Mucosa of rectum (tissue), 2 donors: ENCODE measurements at regions not wholly inside any gene's neighbourhood (a gene's known extent, or its start where the extent isn't known, plus 50 kb on each side); places are given as distances from the start of the nearest gene placed in this dataset.
"Not testable (repeated sequence)": the region's sequence is repeated elsewhere in the genome, so short reads cannot be mapped to it uniquely, and the experiment has no call there.

Experiments
- H3K27ac ChIP-seq, 2 donors: one replicate each; pipeline ENCODE4 v1.7.0; 2013; ENCODE audit warnings: inconsistent platforms in 2 of 2, low read depth in 2 of 2, low read length in 2 of 2
- H3K27me3 ChIP-seq, 2 donors: one replicate each; pipeline ENCODE4 v1.7.0; 2013; ENCODE audit warnings: low read length in 2 of 2; ENCODE audit not compliant: control insufficient read depth in 2 of 2, insufficient read depth in 2 of 2
- H3K36me3 ChIP-seq, 2 donors: one replicate each; pipeline ENCODE4 v1.7.0; 2013; ENCODE audit warnings: low read length in 2 of 2; ENCODE audit not compliant: control insufficient read depth in 2 of 2, insufficient read depth in 2 of 2
- H3K4me1 ChIP-seq, 2 donors: one replicate each; pipeline ENCODE4 v1.7.0; 2013; ENCODE audit warnings: low read length in 2 of 2, mild to moderate bottlenecking in 1 of 2; ENCODE audit not compliant: control insufficient read depth in 2 of 2, insufficient read depth in 2 of 2
- H3K4me3 ChIP-seq, 2 donors: one replicate each; pipeline ENCODE4 v1.7.0; 2013; ENCODE audit warnings: low read length in 2 of 2
- H3K9ac ChIP-seq, 2 donors: one replicate each; pipeline ENCODE4 v1.7.0; 2013; ENCODE audit warnings: low read length in 2 of 2, low read depth in 1 of 2, mild to moderate bottlenecking in 1 of 2
- H3K9me3 ChIP-seq, 2 donors: one replicate each; pipeline ENCODE4 v1.7.0; 2013; ENCODE audit warnings: low read length in 2 of 2; ENCODE audit not compliant: control insufficient read depth in 2 of 2
- donor health status: healthy.
- donor health status: Normal muscosa, but diverticular disease.

DNA sequence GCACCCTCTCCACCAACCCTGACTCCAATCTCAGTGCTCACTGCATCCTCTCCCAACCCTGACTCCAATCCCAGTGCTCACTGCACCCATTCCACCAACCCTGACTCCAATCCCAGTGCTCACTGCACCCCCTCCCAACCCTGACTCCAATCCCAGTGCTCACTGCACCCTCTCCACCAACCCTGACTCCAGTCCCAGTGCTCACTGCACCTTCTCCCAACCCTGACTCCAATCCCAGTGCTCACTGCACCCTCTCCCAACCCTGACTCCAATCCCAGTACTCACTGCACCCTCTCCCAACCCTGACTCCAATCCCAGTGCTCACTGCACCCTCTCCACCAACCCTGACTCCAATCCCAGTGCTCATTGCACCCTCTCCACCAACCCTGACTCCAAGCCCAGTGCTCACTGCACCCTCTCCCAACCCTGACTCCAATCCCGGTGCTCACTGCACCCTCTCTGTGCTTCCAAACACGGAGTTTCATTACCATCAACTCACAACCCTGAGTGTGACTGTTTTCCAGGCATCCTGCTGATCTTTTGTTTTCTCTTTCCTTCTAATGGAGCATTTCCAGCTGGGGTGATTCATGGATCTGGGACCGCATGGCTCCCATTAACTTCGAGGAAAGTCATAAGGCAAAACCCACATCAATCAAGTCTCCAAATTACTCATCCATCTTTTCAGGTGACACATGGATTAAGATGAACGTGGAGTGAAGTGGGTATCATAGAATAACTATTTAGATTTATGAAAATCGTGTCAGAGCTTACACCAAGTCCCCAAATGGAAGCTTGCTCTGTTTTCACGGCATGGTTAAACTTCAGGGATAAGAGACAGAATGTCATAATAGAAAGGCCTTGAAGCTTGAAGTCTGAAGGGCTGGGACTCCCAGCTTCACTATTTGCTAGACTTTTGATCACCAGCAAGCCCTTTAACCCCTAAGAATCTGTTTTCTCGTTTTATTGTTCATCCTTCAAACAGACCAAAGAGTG lies 135.3 kb upstream of the ZNF618 start:
- not testable (repeated sequence) for H3K27me3 ChIP-seq, H3K4me1 ChIP-seq, H3K4me3 ChIP-seq, H3K9me3 ChIP-seq, H3K9ac ChIP-seq, H3K36me3 ChIP-seq, H3K27ac ChIP-seq

DNA sequence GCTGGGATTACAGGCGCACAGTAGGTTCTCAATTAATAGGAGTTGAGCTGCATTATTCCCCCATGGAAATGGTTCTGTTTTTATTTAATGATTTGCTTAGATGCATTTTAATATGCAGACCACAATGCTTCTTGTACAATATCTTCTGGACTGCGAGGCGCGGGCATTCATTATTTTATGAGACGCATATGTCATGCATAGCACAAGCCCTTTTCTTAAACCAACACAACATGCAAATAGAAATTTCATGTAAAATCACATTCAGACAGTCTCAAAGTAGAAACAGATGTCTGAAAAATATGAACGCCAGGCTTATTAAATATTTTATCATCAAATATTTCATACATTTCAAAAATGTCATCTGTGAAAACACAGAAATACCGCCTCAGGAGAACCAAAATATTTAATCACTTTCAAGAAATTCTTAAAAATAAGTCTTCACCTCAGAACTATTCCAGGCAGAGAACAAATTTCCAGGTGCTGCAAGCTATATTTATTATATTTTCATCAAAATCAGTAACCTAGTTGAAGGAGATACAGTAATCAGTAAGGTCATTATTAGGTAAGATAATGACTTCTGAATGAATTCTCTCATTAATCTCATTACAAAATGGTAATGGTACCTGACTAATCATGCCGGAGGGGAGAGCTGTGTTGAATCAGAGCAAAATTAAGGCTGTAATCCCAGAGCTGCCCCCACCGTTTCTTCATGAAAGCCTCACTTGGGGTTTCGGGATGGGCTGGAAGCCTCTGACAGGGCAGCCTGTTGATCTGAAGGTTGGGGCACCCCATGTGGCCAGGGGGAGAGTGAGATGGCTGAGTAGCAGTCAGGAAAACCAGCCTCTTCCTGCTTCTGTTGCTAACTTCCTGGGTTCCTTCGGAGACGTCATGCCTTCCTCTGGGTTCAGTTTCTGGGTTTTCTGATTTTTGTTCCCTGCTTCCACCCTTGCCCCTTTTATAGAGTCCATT lies 133.9 kb upstream of the ZNF618 start:
- Histone ChIP-seq H3K27me3 (no peaks in the 10 kb centered on the region), H3K4me3 (no peak overlapping the region), H3K27ac (no peak overlapping the region), H3K9me3 (no peaks in the 10 kb centered on the region), H3K9ac (no peak overlapping the region), H3K4me1 (no peaks in the 10 kb centered on the region), H3K36me3 (no peaks in the 10 kb centered on the region)

DNA sequence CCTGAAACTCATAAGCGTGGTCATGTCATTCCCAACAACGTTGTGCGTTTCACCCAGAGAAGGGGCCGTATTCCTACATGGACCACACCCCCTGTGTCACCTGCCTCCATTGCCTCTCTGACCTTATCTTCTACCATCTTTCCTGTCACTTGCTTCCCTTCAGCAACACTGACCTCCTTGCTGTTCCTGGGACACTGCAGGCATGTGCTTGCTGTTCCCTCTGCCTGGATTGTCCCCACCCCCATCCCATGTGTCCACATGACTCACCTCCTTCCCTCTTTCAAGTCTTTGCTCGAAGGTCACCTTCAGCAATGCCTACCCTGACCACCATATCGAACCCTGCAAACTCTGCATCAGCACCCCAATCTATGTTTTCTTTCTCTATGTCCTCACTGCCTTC lies 133.2 kb upstream of the ZNF618 start:
- no peaks in the 10 kb centered on the region for H3K4me1 ChIP-seq
- H3K27ac ChIP-seq, result no peak overlapping the region

DNA sequence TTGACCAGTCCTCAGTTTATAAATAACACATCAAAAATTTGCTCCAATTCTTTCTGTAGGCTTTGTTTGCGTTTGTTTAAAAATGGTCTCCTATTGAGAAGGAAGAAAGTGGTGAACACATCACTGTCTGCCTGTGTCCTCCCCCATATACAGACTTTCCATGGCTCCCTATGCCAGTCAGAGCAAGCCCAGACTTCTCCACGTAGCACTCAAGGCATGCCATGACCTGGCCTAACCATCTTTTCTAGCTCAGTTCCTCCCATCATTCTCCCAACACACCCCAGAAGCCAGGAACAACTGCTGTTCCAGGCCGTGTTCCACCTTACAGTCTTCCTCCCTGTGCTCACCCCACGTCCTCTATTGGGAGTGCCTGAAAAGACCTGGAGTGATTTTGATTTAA lies 129.6 kb upstream of the ZNF618 start:
- no peaks in the 10 kb centered on the region for H3K4me1 ChIP-seq
- H3K9ac ChIP-seq, result no peak overlapping the region
- H3K27ac ChIP-seq, result no peak overlapping the region
- no peak overlapping the region for H3K4me3 ChIP-seq
- no peaks in the 10 kb centered on the region for H3K27me3 ChIP-seq
- H3K9me3 ChIP-seq, result peaks cover 0 to 2% of the 10 kb centered on the region in 2 donors
- H3K36me3 ChIP-seq, result no peaks in the 10 kb centered on the region

More for the DNA sequence above, 133.2 kb upstream of the ZNF618 start:
- H3K9ac ChIP-seq, result no peak overlapping the region
- peaks cover 0 to 2% of the 10 kb centered on the region in 2 donors for H3K9me3 ChIP-seq
- no peaks in the 10 kb centered on the region for H3K27me3 ChIP-seq
- H3K36me3 ChIP-seq, result no peaks in the 10 kb centered on the region
- H3K4me3 ChIP-seq, result no peak overlapping the region

DNA sequence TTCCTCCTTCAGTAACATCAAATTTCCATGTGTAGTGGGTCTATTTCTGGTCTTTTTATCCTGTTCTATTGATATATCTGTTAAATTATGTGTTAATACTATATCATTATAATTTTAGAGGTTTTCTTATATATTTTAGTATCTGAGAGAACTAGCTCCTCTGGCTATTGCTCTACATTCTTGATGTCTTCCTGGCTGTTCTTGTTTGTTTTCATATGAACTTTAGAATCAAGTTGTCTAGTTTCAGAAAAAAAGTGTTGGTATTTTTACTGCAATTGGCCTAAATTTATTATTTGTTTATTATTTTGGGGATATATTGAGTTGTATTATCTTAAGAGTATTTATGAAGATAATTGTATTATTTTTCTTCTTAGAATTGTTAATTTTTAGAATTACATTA lies 128.0 kb upstream of the ZNF618 start:
- no peaks in the 10 kb centered on the region for H3K4me1 ChIP-seq
- H3K27me3 ChIP-seq, result no peaks in the 10 kb centered on the region
- H3K4me3 ChIP-seq, result no peak overlapping the region
- no peak overlapping the region for H3K9ac ChIP-seq
- peaks cover 0 to 2% of the 10 kb centered on the region in 2 donors for H3K9me3 ChIP-seq
- no peaks in the 10 kb centered on the region for H3K36me3 ChIP-seq
- H3K27ac ChIP-seq, result no peak overlapping the region

DNA sequence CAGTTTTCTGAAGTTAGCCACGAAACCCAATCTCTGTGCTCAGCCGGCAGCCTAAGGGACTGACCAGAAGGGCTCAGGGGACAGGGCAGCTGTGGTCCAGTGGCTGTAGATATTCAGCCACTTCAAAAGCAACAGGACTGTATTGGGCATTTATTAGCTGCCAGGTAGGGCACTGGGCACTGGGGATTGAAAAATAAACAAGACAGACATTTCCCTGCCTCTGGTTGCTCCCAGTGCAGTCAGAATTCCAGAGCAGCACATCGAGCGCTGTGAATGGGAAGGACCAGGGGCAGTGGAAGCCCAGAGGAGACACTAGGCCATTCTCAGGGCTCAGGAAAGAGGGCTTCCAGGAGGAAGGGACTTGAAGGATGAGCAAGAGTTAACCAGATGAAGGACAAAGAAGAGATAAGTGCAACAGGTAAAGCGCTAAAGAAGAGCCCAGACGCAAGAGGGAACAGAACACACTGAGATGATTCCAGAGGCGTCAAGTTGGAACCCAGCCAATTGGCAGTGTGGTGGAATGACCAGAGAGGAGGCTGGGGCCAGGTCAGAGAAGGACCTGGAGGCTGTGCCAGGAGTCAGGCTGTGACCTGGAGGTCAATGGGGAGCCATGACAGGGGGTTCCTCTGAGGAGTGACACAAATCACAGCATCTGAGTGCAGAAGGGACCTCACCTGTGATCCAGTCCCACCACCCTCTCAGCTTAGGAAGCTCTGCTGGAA lies 122.5 kb upstream of the ZNF618 start:
- no peak overlapping the region for H3K4me3 ChIP-seq
- H3K4me1 ChIP-seq, result no peaks in the 10 kb centered on the region
- no peak overlapping the region for H3K9ac ChIP-seq
- H3K27me3 ChIP-seq, result no peaks in the 10 kb centered on the region
- no peak overlapping the region for H3K27ac ChIP-seq
- H3K36me3 ChIP-seq, result no peaks in the 10 kb centered on the region
- H3K9me3 ChIP-seq, result no peaks in the 10 kb centered on the region

DNA sequence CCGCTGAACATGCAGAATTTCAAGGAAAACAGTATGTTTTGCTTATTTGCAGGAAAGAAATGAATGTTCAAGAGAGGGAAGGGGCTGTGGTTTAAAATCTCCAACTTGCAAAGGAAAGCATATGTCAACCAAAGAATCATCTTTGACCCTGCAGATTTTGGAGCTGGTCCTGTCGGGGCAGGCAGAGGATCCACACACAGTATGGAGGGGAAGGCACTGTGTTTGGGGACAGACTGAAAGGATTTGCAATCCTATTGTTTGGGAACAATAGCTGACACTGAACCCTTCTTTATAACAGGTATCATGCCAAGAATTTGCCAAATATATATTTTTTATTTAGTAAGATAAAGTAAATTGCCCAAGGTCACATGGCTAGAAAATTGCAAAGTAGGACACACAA lies 121.4 kb upstream of the ZNF618 start:
- H3K4me3 ChIP-seq, result no peak overlapping the region
- H3K4me1 ChIP-seq, result no peaks in the 10 kb centered on the region
- H3K36me3 ChIP-seq, result no peaks in the 10 kb centered on the region
- no peaks in the 10 kb centered on the region for H3K9me3 ChIP-seq
- H3K27me3 ChIP-seq, result no peaks in the 10 kb centered on the region
- no peak overlapping the region for H3K9ac ChIP-seq
- H3K27ac ChIP-seq, result no peak overlapping the region

DNA sequence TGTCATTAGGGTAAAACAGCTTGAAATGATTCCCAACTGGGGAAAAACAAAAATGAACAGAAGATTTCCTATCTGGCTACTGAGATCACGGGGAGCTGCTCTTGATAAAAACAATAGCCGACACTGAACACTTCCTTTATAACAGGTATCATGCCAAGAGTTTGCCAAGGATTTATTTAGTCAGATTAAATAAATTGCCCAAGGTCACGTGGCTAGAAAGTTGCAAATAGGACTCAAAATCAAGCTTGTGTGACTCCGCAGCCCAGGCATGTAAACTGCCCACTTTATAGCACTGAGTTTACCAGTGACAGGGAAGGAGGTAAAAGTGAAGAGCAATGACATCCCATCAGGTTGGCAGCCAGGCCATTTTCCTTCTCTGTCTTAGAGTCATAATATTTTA lies 120.7 kb upstream of the ZNF618 start:
- no peaks in the 10 kb centered on the region for H3K4me1 ChIP-seq
- H3K27ac ChIP-seq, result no peak overlapping the region
- no peaks in the 10 kb centered on the region for H3K36me3 ChIP-seq
- H3K9me3 ChIP-seq, result no peaks in the 10 kb centered on the region
- no peak overlapping the region for H3K9ac ChIP-seq
- no peak overlapping the region for H3K4me3 ChIP-seq
- no peaks in the 10 kb centered on the region for H3K27me3 ChIP-seq

DNA sequence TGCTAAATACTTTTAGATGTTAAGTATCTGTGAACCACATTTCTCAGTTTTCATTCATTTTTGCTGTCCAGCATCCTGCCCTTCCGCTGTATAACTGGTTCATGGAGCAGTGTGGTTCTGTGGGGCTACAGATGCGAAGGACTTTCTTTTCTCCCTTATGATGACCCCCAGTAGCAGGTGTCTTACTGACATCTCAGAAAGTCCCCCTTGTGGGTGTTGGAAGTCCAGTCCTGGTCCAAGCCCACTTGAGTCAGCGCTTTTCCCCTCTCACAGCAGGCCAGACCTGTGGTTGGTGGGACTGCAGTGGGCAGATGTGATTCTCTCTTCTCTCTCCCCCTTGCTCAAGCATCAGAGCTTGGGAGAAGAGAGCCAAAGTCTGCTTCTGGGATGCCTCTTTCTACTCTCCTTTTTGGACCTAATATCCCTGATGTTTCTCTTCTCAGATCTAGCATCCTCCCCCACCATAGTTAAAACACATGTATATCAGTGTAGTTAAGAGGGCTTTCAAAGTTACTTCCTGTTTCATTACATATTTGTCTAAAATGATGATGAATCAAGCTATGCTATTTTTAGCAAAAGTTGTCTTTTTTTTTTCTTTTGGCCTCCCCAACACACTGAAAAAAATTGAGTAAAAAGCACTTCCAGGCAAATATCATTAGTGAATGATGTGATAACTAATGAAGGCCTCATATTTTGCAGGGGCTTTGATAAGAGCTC lies 119.5 kb upstream of the ZNF618 start:
- no peaks in the 10 kb centered on the region for H3K27me3 ChIP-seq
- no peak overlapping the region for H3K27ac ChIP-seq
- no peaks in the 10 kb centered on the region for H3K4me1 ChIP-seq
- no peaks in the 10 kb centered on the region for H3K36me3 ChIP-seq
- no peak overlapping the region for H3K9ac ChIP-seq
- H3K9me3 ChIP-seq, result no peaks in the 10 kb centered on the region
- no peak overlapping the region for H3K4me3 ChIP-seq
